PFSK-1 (cell line): ENCODE measurements at regions not wholly inside any gene's neighbourhood (a gene's known extent, or its start where the extent isn't known, plus 50 kb on each side); places are given as distances from the start of the nearest gene placed in this dataset.

ENCODE experiments used
- FOXP2 ChIP-seq: optimal IDR thresholded peaks from 2 replicates; pipeline ENCODE3; 2011; ENCODE audit warnings: borderline replicate concordance, control low read depth, inconsistent platforms; ENCODE audit not compliant: insufficient read depth; ENCODE audit errors: extremely low read length, extremely low read depth
- POLR2AphosphoS5 ChIP-seq: IDR thresholded peaks from 2 replicates; pipeline ENCODE4 v1.6.1; 2012; ENCODE audit warnings: low read depth, mild to moderate bottlenecking, control low read depth, low read length, moderate library complexity
- SIN3A ChIP-seq: IDR thresholded peaks from 2 replicates; pipeline ENCODE4 v1.6.1; 2012; ENCODE audit warnings: mild to moderate bottlenecking, low read length, moderate library complexity, borderline replicate concordance; ENCODE audit not compliant: insufficient read depth
- TAF1 ChIP-seq: IDR thresholded peaks from 2 replicates; pipeline ENCODE4 v1.6.1; 2012; ENCODE audit warnings: low read length, control low read depth, borderline replicate concordance; ENCODE audit not compliant: insufficient read depth
- TF ChIP-seq, protein P1 (sequence below), 2 experiments: IDR thresholded peaks; 2 replicates each; pipeline versions ENCODE4 v1.6.1 to v1.8.0; 2011 to 2012; ENCODE audit warnings: low read depth in 2 of 2, low read length in 2 of 2, control low read depth in 1 of 2, inconsistent platforms in 1 of 2, mild to moderate bottlenecking in 1 of 2, moderate library complexity in 1 of 2; ENCODE audit not compliant: insufficient read depth in 1 of 2

DNA sequence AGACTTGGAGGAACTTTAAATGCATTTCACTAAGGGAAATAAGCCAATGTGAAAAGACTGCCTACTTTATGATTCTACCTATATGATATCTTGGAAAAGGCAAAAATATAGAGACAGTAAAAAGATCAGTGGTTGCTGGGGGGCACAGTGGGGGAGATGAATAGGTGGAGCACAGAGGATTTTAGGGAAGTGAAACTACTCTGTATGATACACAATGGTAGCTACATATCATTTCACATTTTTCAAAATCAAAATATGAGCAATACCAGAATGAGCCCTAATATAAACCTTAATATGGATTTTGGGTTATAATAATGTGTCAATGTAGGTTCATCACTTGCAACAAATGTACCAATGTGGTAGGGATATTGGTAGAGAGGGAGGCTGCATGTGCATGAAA, 161.4 kb upstream of the HTR1E start:
- TF ChIP-seq POLR2AphosphoS5 (no peak), FOXP2 (no peak), TAF1 (no peak), SIN3A (no peak)
- TF ChIP-seq, protein P1, sequence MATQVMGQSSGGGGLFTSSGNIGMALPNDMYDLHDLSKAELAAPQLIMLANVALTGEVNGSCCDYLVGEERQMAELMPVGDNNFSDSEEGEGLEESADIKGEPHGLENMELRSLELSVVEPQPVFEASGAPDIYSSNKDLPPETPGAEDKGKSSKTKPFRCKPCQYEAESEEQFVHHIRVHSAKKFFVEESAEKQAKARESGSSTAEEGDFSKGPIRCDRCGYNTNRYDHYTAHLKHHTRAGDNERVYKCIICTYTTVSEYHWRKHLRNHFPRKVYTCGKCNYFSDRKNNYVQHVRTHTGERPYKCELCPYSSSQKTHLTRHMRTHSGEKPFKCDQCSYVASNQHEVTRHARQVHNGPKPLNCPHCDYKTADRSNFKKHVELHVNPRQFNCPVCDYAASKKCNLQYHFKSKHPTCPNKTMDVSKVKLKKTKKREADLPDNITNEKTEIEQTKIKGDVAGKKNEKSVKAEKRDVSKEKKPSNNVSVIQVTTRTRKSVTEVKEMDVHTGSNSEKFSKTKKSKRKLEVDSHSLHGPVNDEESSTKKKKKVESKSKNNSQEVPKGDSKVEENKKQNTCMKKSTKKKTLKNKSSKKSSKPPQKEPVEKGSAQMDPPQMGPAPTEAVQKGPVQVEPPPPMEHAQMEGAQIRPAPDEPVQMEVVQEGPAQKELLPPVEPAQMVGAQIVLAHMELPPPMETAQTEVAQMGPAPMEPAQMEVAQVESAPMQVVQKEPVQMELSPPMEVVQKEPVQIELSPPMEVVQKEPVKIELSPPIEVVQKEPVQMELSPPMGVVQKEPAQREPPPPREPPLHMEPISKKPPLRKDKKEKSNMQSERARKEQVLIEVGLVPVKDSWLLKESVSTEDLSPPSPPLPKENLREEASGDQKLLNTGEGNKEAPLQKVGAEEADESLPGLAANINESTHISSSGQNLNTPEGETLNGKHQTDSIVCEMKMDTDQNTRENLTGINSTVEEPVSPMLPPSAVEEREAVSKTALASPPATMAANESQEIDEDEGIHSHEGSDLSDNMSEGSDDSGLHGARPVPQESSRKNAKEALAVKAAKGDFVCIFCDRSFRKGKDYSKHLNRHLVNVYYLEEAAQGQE (IDR thresholded peaks at IDR 0.05; ENCODE audit: insufficient read depth in 1 of 2, low read depth in 2 of 2, low read length in 2 of 2), result no peak

DNA sequence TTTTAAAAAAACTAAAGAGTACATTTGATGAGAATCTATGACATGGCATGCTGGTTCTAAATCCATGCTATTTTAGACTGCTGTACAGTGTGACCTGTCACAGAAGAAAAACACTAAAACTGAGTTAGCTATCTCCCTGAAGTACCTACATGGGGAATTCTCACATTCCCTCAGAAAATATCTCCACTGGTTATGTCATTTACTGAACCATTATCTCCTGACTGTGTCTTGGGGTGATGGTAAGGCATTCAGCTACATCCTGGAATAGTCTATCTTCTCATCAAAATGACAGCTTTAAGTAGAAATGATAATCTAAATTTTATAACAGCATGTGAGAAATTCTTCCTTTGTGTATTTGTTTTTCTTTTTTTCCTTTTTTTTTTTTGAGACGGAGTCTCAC, 172.1 kb upstream of the HTR1E start:
- TF ChIP-seq TAF1 (no peak), SIN3A (no peak), FOXP2 (no peak), POLR2AphosphoS5 (no peak)
- TF ChIP-seq, protein P1 (IDR thresholded peaks at IDR 0.05; ENCODE audit: insufficient read depth in 1 of 2, low read depth in 2 of 2, low read length in 2 of 2), result no peak

DNA sequence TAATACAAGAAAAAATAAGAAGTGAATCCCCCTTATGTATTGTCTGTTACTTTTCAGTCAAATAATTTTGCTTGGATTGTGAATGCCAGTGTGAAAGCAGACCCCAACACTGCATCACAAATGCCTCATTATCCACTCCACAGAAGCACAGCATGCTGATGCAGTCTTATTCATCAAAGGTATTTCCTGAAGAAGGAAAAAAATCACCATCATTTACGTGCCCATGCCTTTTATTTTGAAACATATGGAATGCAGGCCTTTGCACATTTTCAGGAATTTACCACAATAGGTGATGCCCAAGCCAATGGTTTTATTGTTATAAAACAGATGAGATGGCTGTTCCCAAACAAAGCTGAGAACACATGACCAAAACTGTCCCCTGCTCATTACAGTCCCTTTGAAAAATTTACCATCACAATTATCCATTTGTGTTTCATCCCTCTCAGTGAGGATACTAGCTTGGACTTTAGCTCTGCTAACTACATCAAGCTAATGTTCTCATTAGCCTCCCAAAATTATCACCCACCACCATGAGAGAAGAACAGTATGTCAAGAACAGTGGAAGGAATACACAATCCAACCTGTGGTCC, 180.6 kb upstream of the HTR1E start:
- TF ChIP-seq, protein P1 (IDR thresholded peaks at IDR 0.05; ENCODE audit: insufficient read depth in 1 of 2, low read depth in 2 of 2, low read length in 2 of 2), result no peak
- TF ChIP-seq TAF1, result no peak
- TF ChIP-seq POLR2AphosphoS5, result no peak
- TF ChIP-seq FOXP2, result no peak
- TF ChIP-seq SIN3A, result no peak

DNA sequence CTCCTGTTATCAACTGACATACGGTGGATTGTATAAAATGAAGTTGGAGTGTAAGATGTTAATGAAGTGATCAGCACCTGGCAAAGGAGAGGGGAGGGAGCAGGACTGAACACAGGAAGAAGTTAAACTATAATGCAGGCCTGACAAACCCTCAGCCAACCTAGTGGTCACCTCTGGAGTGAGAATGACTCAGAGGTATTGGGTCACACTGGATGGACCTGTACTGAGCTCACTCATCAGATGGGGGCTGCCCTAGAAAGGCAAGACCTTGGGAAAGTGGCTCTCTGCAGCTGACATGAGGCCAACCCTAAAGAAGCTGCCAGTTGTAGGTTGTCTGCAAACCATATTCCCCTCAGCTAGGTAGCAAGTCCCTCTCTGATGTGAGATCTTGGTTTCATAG, 193.3 kb upstream of the HTR1E start:
- TF ChIP-seq SIN3A (no peak), POLR2AphosphoS5 (no peak), TAF1 (no peak), FOXP2 (no peak)
- TF ChIP-seq, protein P1 (IDR thresholded peaks at IDR 0.05; ENCODE audit: insufficient read depth in 1 of 2, low read depth in 2 of 2, low read length in 2 of 2), result no peak
